ENCODE measurements at regions not wholly inside any gene's neighbourhood (a gene's known extent, or its start where the extent isn't known, plus 50 kb on each side); places are given as distances from the start of the nearest gene placed in this dataset.
A peak's percentile ranks its signal among the peaks of the same experiment; 100 is the strongest.

- DNase-seq = peak; percentile 19
- H3K27ac ChIP-seq = no peak overlapping the region
Measured at GRCh38 chr3:64444490-64445108, 219.3 kb upstream of the PRICKLE2 start.

DNA sequence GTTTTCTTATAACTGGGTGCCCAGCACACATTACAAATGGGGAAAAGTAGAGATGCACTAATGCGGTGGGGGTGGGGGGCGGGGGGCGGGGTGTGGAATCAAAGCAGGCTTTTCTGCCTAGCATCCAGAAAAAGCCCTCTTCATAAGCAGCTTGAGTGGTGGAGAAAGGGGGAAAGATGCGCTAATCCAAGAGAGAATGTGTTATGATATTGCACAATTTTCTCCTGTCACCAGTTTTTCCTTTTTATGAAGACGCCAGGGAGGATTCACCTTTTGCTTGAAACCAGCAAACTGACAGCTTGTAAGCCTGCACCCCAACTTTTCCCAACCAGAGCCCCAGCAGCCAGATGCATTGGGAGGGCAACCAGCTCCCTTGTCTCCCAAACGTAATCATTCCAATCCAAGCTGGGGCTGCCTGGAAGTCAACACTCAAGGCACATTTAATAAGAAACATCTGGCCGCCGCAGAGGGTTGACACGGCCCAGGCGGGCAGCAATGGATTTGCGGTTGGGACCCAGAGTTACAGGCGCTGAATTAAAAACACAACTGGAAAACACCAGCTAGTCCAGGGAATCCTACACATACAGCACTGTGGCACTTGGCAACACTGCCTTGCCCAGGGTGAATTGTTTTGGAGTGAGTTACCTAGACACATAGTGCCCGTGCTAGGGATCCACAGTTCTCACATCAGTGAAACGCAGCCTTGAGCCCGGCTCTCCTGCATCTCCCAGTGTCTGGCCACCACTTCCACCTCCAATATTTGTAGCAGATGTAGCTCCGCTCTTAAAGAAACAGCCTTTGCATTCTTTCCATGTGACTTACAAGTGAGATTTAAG lies 218.5 kb upstream of the PRICKLE2 start:
- Histone ChIP-seq H3K4me1 (no peaks in the 10 kb centered on the region), H3K27me3 (no peaks in the 10 kb centered on the region), H3K9ac (ENCODE audit: low read depth in 2 of 2, low read length in 2 of 2) (no peak overlapping the region), H3K36me3 (no peaks in the 10 kb centered on the region), H3K9me3 (no peaks in the 10 kb centered on the region), H3K27ac (no peak overlapping the region), H3K4me3 (no peak overlapping the region)
- intact Hi-C loops (cut with DNase I) = no loop called here
- no peak for TF ChIP-seq CTCF (IDR thresholded peaks at IDR 0.05)
- DNase-seq = peak; percentile 20

More at GRCh38 chr3:64444490-64445108, 219.3 kb upstream of the PRICKLE2 start:
- Histone ChIP-seq H3K27me3 (no peaks in the 10 kb centered on the region), H3K36me3 (no peaks in the 10 kb centered on the region), H3K4me1 (no peaks in the 10 kb centered on the region), H3K9me3 (no peaks in the 10 kb centered on the region), H3K9ac (ENCODE audit: low read depth in 2 of 2, low read length in 2 of 2) (peak overlapping the region in 1 of 2 donors; percentile 35), H3K4me3 (peak overlapping the region; percentile 39)
- TF ChIP-seq CTCF (IDR thresholded peaks at IDR 0.05) = no peak
- intact Hi-C loops (cut with DNase I) = no loop called here

GRCh38 chr3:64441861-64442260 lies 216.6 kb upstream of the PRICKLE2 start:
- intact Hi-C loops (cut with DNase I) = no loop called here
- H3K27me3 ChIP-seq = no peaks in the 10 kb centered on the region
- H3K36me3 ChIP-seq = no peaks in the 10 kb centered on the region
- no peak overlapping the region for H3K27ac ChIP-seq
- no peak for TF ChIP-seq CTCF (IDR thresholded peaks at IDR 0.05)
- H3K9me3 ChIP-seq = no peaks in the 10 kb centered on the region
- H3K9ac ChIP-seq (ENCODE audit: low read depth in 2 of 2, low read length in 2 of 2) = no peak overlapping the region
- no peaks in the 10 kb centered on the region for H3K4me1 ChIP-seq
- H3K4me3 ChIP-seq = no peak overlapping the region
- no peak for DNase-seq

DNA sequence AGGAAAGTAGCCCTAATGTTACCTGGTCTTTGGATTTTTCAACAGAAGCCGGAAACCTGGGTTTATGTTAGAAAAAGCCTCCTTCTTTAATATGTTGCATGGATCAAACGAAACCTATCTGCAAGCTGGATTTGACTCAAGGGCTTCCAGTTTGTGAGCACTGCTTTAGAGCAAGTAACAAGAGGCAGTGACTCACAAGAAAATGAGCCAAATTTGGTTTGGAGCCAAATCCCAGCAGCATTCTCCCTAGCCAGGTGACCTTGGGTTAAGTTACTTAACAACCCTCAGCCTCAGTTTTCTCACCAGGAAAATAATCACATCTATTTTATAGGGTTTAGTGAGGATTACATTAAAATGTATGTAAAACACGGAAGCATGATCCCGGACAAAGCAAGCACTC lies 215.2 kb upstream of the PRICKLE2 start:
- Histone ChIP-seq H3K9ac (ENCODE audit: low read depth in 2 of 2, low read length in 2 of 2) (no peak overlapping the region), H3K4me1 (no peaks in the 10 kb centered on the region)

GRCh38 chr3:64438812-64439211 lies 213.5 kb upstream of the PRICKLE2 start:
- H3K36me3 ChIP-seq = no peaks in the 10 kb centered on the region
- H3K4me3 ChIP-seq = no peak overlapping the region
- no peaks in the 10 kb centered on the region for H3K9me3 ChIP-seq
- no peak for DNase-seq
- TF ChIP-seq CTCF (IDR thresholded peaks at IDR 0.05) = no peak
- no peak overlapping the region for H3K27ac ChIP-seq
- H3K27me3 ChIP-seq = no peaks in the 10 kb centered on the region
- no peaks in the 10 kb centered on the region for H3K4me1 ChIP-seq
- H3K9ac ChIP-seq (ENCODE audit: low read depth in 2 of 2, low read length in 2 of 2) = no peak overlapping the region
- intact Hi-C loops (cut with DNase I) = no loop called here

More for the DNA sequence above, 215.2 kb upstream of the PRICKLE2 start:
- Histone ChIP-seq H3K27me3 (no peaks in the 10 kb centered on the region), H3K36me3 (no peaks in the 10 kb centered on the region), H3K9me3 (no peaks in the 10 kb centered on the region), H3K27ac (no peak overlapping the region), H3K4me3 (no peak overlapping the region)
- no peak for TF ChIP-seq CTCF (IDR thresholded peaks at IDR 0.05)
- intact Hi-C loops (cut with DNase I) = no loop called here
- DNase-seq = peak; percentile 49

Data from colonic mucosa (tissue), 4 donors.